Lower lobe of right lung (tissue), 2 donors: ENCODE measurements at regions not wholly inside any gene's neighbourhood (a gene's known extent, or its start where the extent isn't known, plus 50 kb on each side); places are given as distances from the start of the nearest gene placed in this dataset.
A peak's percentile ranks its signal among the peaks of the same experiment; 100 is the strongest.

ENCODE experiments used
- ATAC-seq, 2 donors: fragments of 200-7000 bp; cut with Tn5 transposase; one replicate each; pipeline ENCODE4 v1.9.1; 2020 to 2022; ENCODE audit warnings: mild to moderate bottlenecking in 2 of 2, moderate library complexity in 2 of 2
- DNase-seq: peaks from one replicate; pipeline ENCODE4 v3.0.0-alpha.2; 2020
- H3K27ac ChIP-seq: fragments of 200-600 bp; one replicate; pipeline ENCODE4 v1.8.0; 2022
- H3K27me3 ChIP-seq: fragments of 200-600 bp; one replicate; pipeline ENCODE4 v1.8.0; 2022; ENCODE audit warnings: low read depth
- H3K36me3 ChIP-seq: fragments of 200-600 bp; one replicate; pipeline ENCODE4 v1.8.0; 2022; ENCODE audit warnings: mild to moderate bottlenecking
- H3K4me1 ChIP-seq: fragments of 200-600 bp; one replicate; pipeline ENCODE4 v1.8.0; 2022
- H3K4me3 ChIP-seq: fragments of 200-600 bp; one replicate; pipeline ENCODE4 v1.8.0; 2022; ENCODE audit warnings: mild to moderate bottlenecking
- H3K9me3 ChIP-seq: fragments of 200-600 bp; one replicate; pipeline ENCODE4 v1.8.0; 2022
- CTCF ChIP-seq: fragments of 200-600 bp; IDR thresholded peaks from one replicate; pipeline ENCODE4 v1.8.0; 2022; ENCODE audit warnings: antibody characterized with exemption, mild to moderate bottlenecking
- intact Hi-C: fragments of 100-400 bp; cut with DNase I; formaldehyde crosslinking; loops from one replicate; pipeline ENCODE4 v1.11.0; 2022
- donor health status: DM: no; HTN: yes; CAD: no; lungs with severe emphysema.

DNA sequence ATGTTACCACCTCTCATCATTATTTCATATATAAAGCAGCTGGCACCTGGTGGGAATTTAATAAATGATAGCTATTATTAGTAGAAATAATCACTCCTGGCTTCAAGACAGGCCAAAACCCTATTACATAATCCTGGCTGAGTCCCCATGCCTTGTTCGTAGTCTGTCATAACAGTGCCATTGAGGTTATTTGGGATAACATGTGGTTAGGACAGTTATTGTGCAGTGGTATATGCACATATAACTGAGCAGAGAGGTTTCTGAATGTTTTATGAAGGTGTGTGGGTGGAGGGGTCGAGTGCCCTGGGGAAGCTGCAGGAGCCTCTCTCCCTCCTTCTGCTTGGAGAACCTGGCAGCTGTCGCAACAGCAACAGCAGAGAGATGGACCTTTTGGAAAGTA is 162.4 kb upstream of the NABP1 start:
- intact Hi-C loops, result no loop called here
- DNase-seq, result no peak
- Histone ChIP-seq H3K4me3 (no peak overlapping the region), H3K36me3 (no peaks in the 10 kb centered on the region), H3K27ac (no peak overlapping the region), H3K4me1 (no peaks in the 10 kb centered on the region), H3K27me3 (no peaks in the 10 kb centered on the region), H3K9me3 (no peaks in the 10 kb centered on the region)
- no peak for TF ChIP-seq CTCF
- no peak for ATAC-seq

DNA sequence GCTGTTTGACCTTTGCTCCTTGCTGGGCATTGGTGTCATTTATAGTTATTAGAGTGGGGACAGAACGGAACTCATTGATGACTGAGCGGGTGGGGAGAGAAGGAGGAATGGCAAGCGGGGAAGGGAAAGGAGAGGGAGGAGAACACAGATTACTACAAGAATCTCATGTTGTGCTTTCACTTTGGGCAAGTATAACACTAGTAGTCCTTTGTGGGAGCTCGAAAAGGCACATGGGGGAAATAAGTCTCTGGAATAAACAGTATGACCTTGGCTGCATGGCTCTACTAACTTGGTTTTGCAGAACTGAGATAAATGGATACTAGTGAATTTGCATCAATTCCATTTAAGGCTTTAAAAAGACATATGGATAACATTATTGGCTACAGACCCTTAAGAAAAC is 161.7 kb upstream of the NABP1 start:
- Histone ChIP-seq H3K4me1 (no peaks in the 10 kb centered on the region), H3K9me3 (no peaks in the 10 kb centered on the region), H3K4me3 (no peak overlapping the region), H3K36me3 (no peaks in the 10 kb centered on the region), H3K27ac (no peak overlapping the region), H3K27me3 (no peaks in the 10 kb centered on the region)
- no peak for ATAC-seq
- intact Hi-C loops, result no loop called here
- TF ChIP-seq CTCF, result no peak
- DNase-seq, result no peak

- TF ChIP-seq CTCF, result peak; percentile 73
- Histone ChIP-seq H3K9me3 (no peaks in the 10 kb centered on the region), H3K4me3 (no peak overlapping the region), H3K4me1 (no peaks in the 10 kb centered on the region), H3K36me3 (no peaks in the 10 kb centered on the region), H3K27ac (no peak overlapping the region), H3K27me3 (no peaks in the 10 kb centered on the region)
- no peak for DNase-seq
- intact Hi-C loops, result no loop called here
- no peak for ATAC-seq
Observed at GRCh38 chr2:191521608-191522208, 156.2 kb upstream of the NABP1 start.

- DNase-seq (no peak), ATAC-seq (no peak)
- no peak for TF ChIP-seq CTCF
- Histone ChIP-seq H3K4me3 (no peak overlapping the region), H3K9me3 (no peaks in the 10 kb centered on the region), H3K36me3 (no peaks in the 10 kb centered on the region), H3K4me1 (no peaks in the 10 kb centered on the region), H3K27me3 (no peaks in the 10 kb centered on the region), H3K27ac (no peak overlapping the region)
- intact Hi-C loops, result no loop called here
Observed at GRCh38 chr2:191522478-191523120, 155.3 kb upstream of the NABP1 start.

- no peaks in the 10 kb centered on the region for H3K9me3 ChIP-seq
- no peak for TF ChIP-seq CTCF
- no peaks in the 10 kb centered on the region for H3K27me3 ChIP-seq
- H3K27ac ChIP-seq, result no peak overlapping the region
- H3K4me3 ChIP-seq, result no peak overlapping the region
- H3K36me3 ChIP-seq, result no peaks in the 10 kb centered on the region
- no peaks in the 10 kb centered on the region for H3K4me1 ChIP-seq
- DNase-seq (no peak), ATAC-seq (no peak)
- intact Hi-C loops, result no loop called here
Observed at GRCh38 chr2:191526091-191526490, 151.8 kb upstream of the NABP1 start.
